ENCODE measurements at regions not wholly inside any gene's neighbourhood (a gene's known extent, or its start where the extent isn't known, plus 50 kb on each side); places are given as distances from the start of the nearest gene placed in this dataset.

DNA sequence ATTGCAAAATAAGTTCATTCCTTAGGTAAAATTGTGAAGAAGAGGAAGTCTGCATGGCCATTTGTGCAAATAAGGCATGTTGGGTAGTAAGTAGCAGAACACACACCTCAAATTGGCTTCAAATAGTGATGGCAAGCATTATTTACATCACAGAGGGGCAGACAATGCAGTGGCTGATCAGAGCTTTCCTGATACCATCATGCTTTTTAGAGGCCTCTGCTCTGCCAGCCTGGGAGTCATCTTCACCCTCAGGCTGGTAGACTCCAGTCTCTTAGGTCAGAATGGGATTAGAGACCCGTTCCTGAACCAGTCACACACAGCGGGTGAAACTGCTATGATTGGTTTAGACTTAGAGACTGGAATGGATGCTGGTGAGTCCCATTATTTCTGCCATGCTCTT is 396.0 kb upstream of the MCTP2 start:
- TF ChIP-seq, protein P1, sequence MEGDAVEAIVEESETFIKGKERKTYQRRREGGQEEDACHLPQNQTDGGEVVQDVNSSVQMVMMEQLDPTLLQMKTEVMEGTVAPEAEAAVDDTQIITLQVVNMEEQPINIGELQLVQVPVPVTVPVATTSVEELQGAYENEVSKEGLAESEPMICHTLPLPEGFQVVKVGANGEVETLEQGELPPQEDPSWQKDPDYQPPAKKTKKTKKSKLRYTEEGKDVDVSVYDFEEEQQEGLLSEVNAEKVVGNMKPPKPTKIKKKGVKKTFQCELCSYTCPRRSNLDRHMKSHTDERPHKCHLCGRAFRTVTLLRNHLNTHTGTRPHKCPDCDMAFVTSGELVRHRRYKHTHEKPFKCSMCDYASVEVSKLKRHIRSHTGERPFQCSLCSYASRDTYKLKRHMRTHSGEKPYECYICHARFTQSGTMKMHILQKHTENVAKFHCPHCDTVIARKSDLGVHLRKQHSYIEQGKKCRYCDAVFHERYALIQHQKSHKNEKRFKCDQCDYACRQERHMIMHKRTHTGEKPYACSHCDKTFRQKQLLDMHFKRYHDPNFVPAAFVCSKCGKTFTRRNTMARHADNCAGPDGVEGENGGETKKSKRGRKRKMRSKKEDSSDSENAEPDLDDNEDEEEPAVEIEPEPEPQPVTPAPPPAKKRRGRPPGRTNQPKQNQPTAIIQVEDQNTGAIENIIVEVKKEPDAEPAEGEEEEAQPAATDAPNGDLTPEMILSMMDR (IDR thresholded peaks at IDR 0.05) = no peak
- no peak for TF ChIP-seq POLR2A (IDR thresholded peaks at IDR 0.05)
